Suprapubic skin (tissue), 4 donors: ENCODE measurements at regions not wholly inside any gene's neighbourhood (a gene's known extent, or its start where the extent isn't known, plus 50 kb on each side); places are given as distances from the start of the nearest gene placed in this dataset.
"Not testable (repeated sequence)": the region's sequence is repeated elsewhere in the genome, so short reads cannot be mapped to it uniquely, and the experiment has no call there.

Source experiments
- DNase-seq, 2 donors: peaks; one replicate each; pipeline ENCODE4 v3.0.0-alpha.2; 2019; ENCODE audit warnings: low spot score in 2 of 2
- H3K27ac ChIP-seq: fragments of 200-600 bp; sonication (generic); one replicate; pipeline ENCODE4 v1.5.1; 2019
- H3K27me3 ChIP-seq: fragments of 200-600 bp; sonication (generic); one replicate; pipeline ENCODE4 v1.5.1; 2019
- H3K36me3 ChIP-seq: fragments of 200-600 bp; sonication (generic); one replicate; pipeline ENCODE4 v1.5.1; 2019
- H3K4me1 ChIP-seq: fragments of 200-600 bp; sonication (generic); one replicate; pipeline ENCODE4 v1.5.1; 2019
- H3K4me3 ChIP-seq: fragments of 200-600 bp; sonication (generic); one replicate; pipeline ENCODE4 v1.5.1; 2019; ENCODE audit warnings: mild to moderate bottlenecking
- H3K9me3 ChIP-seq: fragments of 200-600 bp; sonication (generic); one replicate; pipeline ENCODE4 v1.5.1; 2019
- CTCF ChIP-seq, 2 donors: fragments of 200-600 bp in 1 of 2; fragments of 450-650 bp in 1 of 2; sonication (generic) in 1 of 2; IDR thresholded peaks; one replicate each; pipeline ENCODE4 v1.5.1; 2016 to 2019; ENCODE audit warnings: antibody characterized with exemption in 2 of 2, mild to moderate bottlenecking in 1 of 2, moderate library complexity in 1 of 2
- EP300 ChIP-seq: sonication (generic); formaldehyde crosslinking; IDR thresholded peaks from one replicate; pipeline ENCODE4 v1.6.1; 2017; ENCODE audit warnings: antibody characterized with exemption
- POLR2A ChIP-seq, 2 donors: fragments of 450-650 bp; IDR thresholded peaks; one replicate each; pipeline ENCODE4 v1.6.1; 2017; ENCODE audit warnings: antibody characterized with exemption in 2 of 2, mild to moderate bottlenecking in 2 of 2, moderate library complexity in 2 of 2
- POLR2AphosphoS5 ChIP-seq, 3 donors: sonication (generic); formaldehyde crosslinking; IDR thresholded peaks; one replicate each; pipeline ENCODE4 v1.6.1; 2017; ENCODE audit warnings: antibody characterized with exemption in 3 of 3
- WGBS: methylation state at CpG from one replicate; pipeline ENCODE4 v1.1.5; 2018; 5-methylcytosine and 5-hydroxymethylcytosine counted together

GRCh38 chr3:157588386-157589060 lies 85.3 kb upstream of the VEPH1 start:
- DNase-seq, result no peak
- Histone ChIP-seq H3K4me3 (no peak overlapping the region), H3K4me1 (no peaks in the 10 kb centered on the region), H3K27me3 (no peaks in the 10 kb centered on the region), H3K27ac (no peak overlapping the region), H3K36me3 (no peaks in the 10 kb centered on the region), H3K9me3 (no peaks in the 10 kb centered on the region)
- no peak for TF ChIP-seq CTCF (IDR thresholded peaks at IDR 0.05)
- TF ChIP-seq POLR2AphosphoS5 (IDR thresholded peaks at IDR 0.05), result no peak
- TF ChIP-seq POLR2A (IDR thresholded peaks at IDR 0.05), result no peak
- TF ChIP-seq EP300, result no peak

- WGBS, result 87% methylated on average over 4 of the region's 5 CpGs
- TF ChIP-seq EP300, result no peak
- TF ChIP-seq POLR2A (IDR thresholded peaks at IDR 0.05), result no peak
- TF ChIP-seq CTCF (IDR thresholded peaks at IDR 0.05), result no peak
- no peak for TF ChIP-seq POLR2AphosphoS5 (IDR thresholded peaks at IDR 0.05)
- Histone ChIP-seq H3K27ac (no peak overlapping the region), H3K36me3 (no peaks in the 10 kb centered on the region), H3K9me3 (no peaks in the 10 kb centered on the region), H3K27me3 (no peaks in the 10 kb centered on the region), H3K4me1 (no peaks in the 10 kb centered on the region), H3K4me3 (no peak overlapping the region)
- DNase-seq, result no peak
Observed at GRCh38 chr3:157586293-157586692, 83.1 kb upstream of the VEPH1 start.

- no peak for DNase-seq
- Histone ChIP-seq H3K4me1 (no peaks in the 10 kb centered on the region), H3K27me3 (no peaks in the 10 kb centered on the region), H3K9me3 (no peaks in the 10 kb centered on the region), H3K27ac (no peak overlapping the region), H3K4me3 (no peak overlapping the region), H3K36me3 (no peaks in the 10 kb centered on the region)
- 88% methylated on average over 12 of the region's 12 CpGs for WGBS
- TF ChIP-seq POLR2A (IDR thresholded peaks at IDR 0.05) (no peak), CTCF (IDR thresholded peaks at IDR 0.05) (no peak), EP300 (no peak), POLR2AphosphoS5 (IDR thresholded peaks at IDR 0.05) (no peak)
Observed at GRCh38 chr3:157585386-157585785, 82.2 kb upstream of the VEPH1 start.

DNA sequence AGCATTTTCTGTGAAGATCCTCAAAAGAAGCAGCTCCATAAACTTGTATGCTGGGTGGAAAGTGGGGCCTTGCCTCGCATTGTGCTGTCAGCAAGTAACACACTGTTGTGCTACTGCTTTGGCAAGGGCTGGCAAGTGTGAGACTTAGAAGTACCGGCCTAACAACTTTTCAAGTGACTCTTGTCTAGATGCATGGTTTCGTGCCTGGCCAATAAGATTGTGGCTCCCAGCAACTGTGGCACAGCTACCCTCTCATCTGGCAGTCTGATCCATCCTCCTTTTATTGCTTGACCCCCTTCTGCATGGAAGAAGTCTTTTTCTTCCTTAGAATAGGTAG lies 79.4 kb upstream of the VEPH1 start:
- TF ChIP-seq POLR2A (IDR thresholded peaks at IDR 0.05) (no peak), EP300 (no peak), POLR2AphosphoS5 (IDR thresholded peaks at IDR 0.05) (no peak)
- no peak for DNase-seq
- 87% methylated on average over 3 of the region's 3 CpGs for WGBS
- Histone ChIP-seq H3K27me3 (no peaks in the 10 kb centered on the region), H3K4me1 (no peaks in the 10 kb centered on the region), H3K9me3 (no peaks in the 10 kb centered on the region), H3K36me3 (no peaks in the 10 kb centered on the region), H3K27ac (no peak overlapping the region), H3K4me3 (no peak overlapping the region)

- not testable (repeated sequence) for H3K4me1 ChIP-seq, H3K27ac ChIP-seq, H3K27me3 ChIP-seq, H3K9me3 ChIP-seq, H3K4me3 ChIP-seq, H3K36me3 ChIP-seq, DNase-seq
- WGBS, result 77% methylated on average over 13 of the region's 13 CpGs
Observed at GRCh38 chr3:157581956-157582636, 78.9 kb upstream of the VEPH1 start.

GRCh38 chr3:157581371-157581770 lies 78.2 kb upstream of the VEPH1 start:
- TF ChIP-seq EP300, result no peak
- TF ChIP-seq POLR2A (IDR thresholded peaks at IDR 0.05), result no peak
- TF ChIP-seq CTCF (IDR thresholded peaks at IDR 0.05), result no peak
- no peak for TF ChIP-seq POLR2AphosphoS5 (IDR thresholded peaks at IDR 0.05)
- Histone ChIP-seq H3K36me3 (no peaks in the 10 kb centered on the region), H3K27ac (no peak overlapping the region), H3K27me3 (no peaks in the 10 kb centered on the region), H3K4me1 (no peaks in the 10 kb centered on the region), H3K4me3 (no peak overlapping the region), H3K9me3 (no peaks in the 10 kb centered on the region)
- DNase-seq, result no peak
- 68% methylated on average over 5 of the region's 5 CpGs for WGBS
